SK-N-MC (cell line): ENCODE measurements at regions not wholly inside any gene's neighbourhood (a gene's known extent, or its start where the extent isn't known, plus 50 kb on each side); places are given as distances from the start of the nearest gene placed in this dataset.

ENCODE experiments used
- EZH2 ChIP-seq: fragments of 200-600 bp; sonication (generic); IDR thresholded peaks from one replicate; pipeline ENCODE4 v1.6.1; 2017; ENCODE audit warnings: antibody characterized with exemption
- FOXP2 ChIP-seq: optimal IDR thresholded peaks from 2 replicates; pipeline ENCODE3; 2011; ENCODE audit warnings: mild to moderate bottlenecking, moderate library complexity; ENCODE audit not compliant: insufficient read depth; ENCODE audit errors: extremely low read length, control extremely low read depth
- POLR2AphosphoS5 ChIP-seq: IDR thresholded peaks from 2 replicates; pipeline ENCODE4 v1.6.1; 2012; ENCODE audit warnings: mild to moderate bottlenecking, low read depth, low read length, borderline replicate concordance

- no peak for TF ChIP-seq EZH2
- TF ChIP-seq POLR2AphosphoS5, result no peak
- no peak for TF ChIP-seq FOXP2
Measured at GRCh38 chr7:35988818-35989217, 164.2 kb upstream of the EEPD1 start.
